HCT116 (cell line): ENCODE measurements at regions not wholly inside any gene's neighbourhood (a gene's known extent, or its start where the extent isn't known, plus 50 kb on each side); places are given as distances from the start of the nearest gene placed in this dataset.

ENCODE experiments used
- ATAC-seq: fragments of 200-7000 bp; cut with Tn5 transposase; 2 replicates; pipeline ENCODE4 v1.9.1; 2020; ENCODE audit warnings: mild to moderate bottlenecking, moderate library complexity
- BruUV-seq: library from RNA; stranded (reverse); fragments of 400-500 nt; replicated peaks from 2 replicates; lab custom pipeline; 2021; lab: Mats Ljungman, UMichigan
- CTCF ChIA-PET: fragments of 300-600 bp; sonication (Branson Sonifier 250); formaldehyde crosslinking; loops from one replicate; lab custom pipeline; 2021; ENCODE audit warnings: antibody characterized with exemption; lab: Charles Lee
- POLR2A ChIA-PET: fragments of 300-600, 350-600 bp; sonication (Branson Sonifier 250); formaldehyde crosslinking; loops from one replicate; lab custom pipeline; 2021; ENCODE audit warnings: antibody characterized with exemption; lab: Charles Lee
- RAD21 ChIA-PET, 2 experiments: fragments of 300-600 bp; sonication (Branson Sonifier 250); formaldehyde crosslinking; loops; one replicate each; lab custom pipeline; 2023; ENCODE audit warnings: low total read pairs in 2 of 2; ENCODE audit not compliant: uncharacterized antibody in 2 of 2, unreplicated experiment in 2 of 2, low non-redundant PET in 1 of 2; lab: Charles Lee
- DNase-seq: peaks from one replicate; pipeline ENCODE4 v3.0.0-alpha.2; 2010; ENCODE audit warnings: low read depth, low spot score
- H2AFZ ChIP-seq: fragments of 200-600 bp; shearing (Covaris generic), sonication (generic); 2 replicates; pipeline ENCODE4 v1.6.1; 2017; ENCODE audit warnings: low read depth, mixed run types, mixed read lengths, antibody characterized with exemption, low read length; ENCODE audit not compliant: poor library complexity, severe bottlenecking
- H3K27ac ChIP-seq: 2 replicates; pipeline ENCODE4 v1.5.1; 2012; ENCODE audit warnings: low read depth, low read length
- H3K27me3 ChIP-seq: fragments of 200-600 bp; sonication (generic); 2 replicates; pipeline ENCODE4 v1.6.1; 2016; ENCODE audit warnings: mixed run types, low read length, mixed read lengths; ENCODE audit not compliant: insufficient read depth
- H3K36me3 ChIP-seq, 2 experiments: fragments of 200-500 bp in 1 of 2; fragments of 200-600 bp in 1 of 2; sonication (Bioruptor generic) in 1 of 2; sonication (generic) in 1 of 2; 2 replicates each; pipeline versions ENCODE4 v1.5.1 to v1.6.1; 2014 to 2016; ENCODE audit warnings: low read length in 2 of 2, inconsistent platforms in 1 of 2, mixed read lengths in 1 of 2, mixed run types in 1 of 2; ENCODE audit not compliant: insufficient read depth in 2 of 2, control insufficient read depth in 1 of 2
- H3K4me1 ChIP-seq, 2 experiments: fragments of 200-600 bp in 1 of 2; sonication (generic) in 1 of 2; 2 replicates each; pipeline versions ENCODE4 v1.5.1 to v1.6.1; 2012 to 2017; ENCODE audit warnings: low read length in 2 of 2, inconsistent platforms in 1 of 2, mild to moderate bottlenecking in 1 of 2, mixed read lengths in 1 of 2, mixed run types in 1 of 2, moderate library complexity in 1 of 2; ENCODE audit not compliant: insufficient read depth in 2 of 2, control insufficient read depth in 1 of 2
- H3K4me2 ChIP-seq: fragments of 200-600 bp; sonication (generic); 2 replicates; pipeline ENCODE4 v1.6.1; 2017; ENCODE audit warnings: mixed run types, low read length, mixed read lengths
- H3K4me3 ChIP-seq, 2 experiments: fragments of 200-600 bp in 1 of 2; sonication (generic) in 1 of 2; replicated peaks in 1 of 2; 2 replicates each; pipeline ENCODE4 v1.5.1; 2011 to 2016; ENCODE audit warnings: low read length in 2 of 2, control low read depth in 1 of 2, low read depth in 1 of 2, mild to moderate bottlenecking in 1 of 2, mixed read lengths in 1 of 2, mixed run types in 1 of 2
- H3K79me2 ChIP-seq: fragments of 200-600 bp; sonication (generic); 2 replicates; pipeline ENCODE4 v1.6.1; 2017; ENCODE audit warnings: mild to moderate bottlenecking, mixed run types, low read length, moderate library complexity, mixed read lengths; ENCODE audit not compliant: insufficient read depth
- H3K9ac ChIP-seq: fragments of 200-600 bp; sonication (generic); 2 replicates; pipeline ENCODE4 v1.6.1; 2016; ENCODE audit warnings: low read length, mixed read lengths
- H3K9me2 ChIP-seq: fragments of 200-600 bp; sonication (generic), shearing (Covaris generic); 2 replicates; pipeline ENCODE4 v1.6.1; 2017; ENCODE audit warnings: mixed run types, mild to moderate bottlenecking, moderate library complexity; ENCODE audit not compliant: insufficient read depth
- H3K9me3 ChIP-seq, 2 experiments: fragments of 200-500 bp in 1 of 2; fragments of 200-600 bp in 1 of 2; sonication (Bioruptor generic) in 1 of 2; sonication (generic) in 1 of 2; 2 replicates each; pipeline ENCODE4 v1.6.1; 2014 to 2017; ENCODE audit warnings: low read length in 2 of 2, mixed read lengths in 2 of 2, inconsistent platforms in 1 of 2, low read depth in 1 of 2, mild to moderate bottlenecking in 1 of 2, mixed run types in 1 of 2, moderate library complexity in 1 of 2; ENCODE audit not compliant: control insufficient read depth in 1 of 2, insufficient read depth in 1 of 2
- H4K20me1 ChIP-seq: fragments of 200-600 bp; sonication (generic), shearing (Covaris generic); 2 replicates; pipeline ENCODE4 v1.6.1; 2017; ENCODE audit warnings: mixed run types, mild to moderate bottlenecking, moderate library complexity; ENCODE audit not compliant: insufficient read depth
- CTCF ChIP-seq, 3 experiments: fragments of 200-600 bp in 1 of 3; sonication (generic) in 1 of 3; IDR thresholded peaks in 2 of 3; conservative IDR thresholded peaks in 1 of 3; 2 replicates each; pipeline ENCODE4 v1.5.1; 2012 to 2017; ENCODE audit warnings: low read depth in 2 of 3, low read length in 2 of 3, antibody characterized with exemption in 1 of 3, borderline replicate concordance in 1 of 3, control low read depth in 1 of 3, mild to moderate bottlenecking in 1 of 3, mixed read lengths in 1 of 3, mixed run types in 1 of 3, moderate library complexity in 1 of 3; ENCODE audit not compliant: insufficient read depth in 1 of 3
- EGR1 ChIP-seq: IDR thresholded peaks from 2 replicates; pipeline ENCODE4 v1.6.1; 2012; ENCODE audit warnings: low read depth
- ELF1 ChIP-seq: IDR thresholded peaks from 2 replicates; pipeline ENCODE4 v1.6.1; 2012; ENCODE audit warnings: low read depth, borderline replicate concordance
- EZH2 ChIP-seq: fragments of 200-600 bp; sonication (generic); IDR thresholded peaks from 2 replicates; pipeline ENCODE4 v1.6.1; 2017; ENCODE audit warnings: antibody characterized with exemption, mixed run types
- EZH2phosphoT487 ChIP-seq: fragments of 200-600 bp; IDR thresholded peaks from 2 replicates; pipeline ENCODE4 v1.6.1; 2018; ENCODE audit warnings: antibody characterized with exemption, borderline replicate concordance
- FOSL1 ChIP-seq: IDR thresholded peaks from 2 replicates; pipeline ENCODE4 v1.6.1; 2012; ENCODE audit warnings: low read depth
- POLR2AphosphoS5 ChIP-seq: IDR thresholded peaks from 2 replicates; pipeline ENCODE4 v1.6.1; 2011; ENCODE audit warnings: mild to moderate bottlenecking, low read depth, low read length, moderate library complexity
- SIN3A ChIP-seq: IDR thresholded peaks from 2 replicates; pipeline ENCODE4 v1.6.1; 2012; ENCODE audit warnings: low read depth
- TCF7L2 ChIP-seq: IDR thresholded peaks from 2 replicates; pipeline ENCODE4 v1.7.0; 2011; ENCODE audit warnings: borderline replicate concordance, inconsistent platforms; ENCODE audit not compliant: insufficient read depth, insufficient read length; ENCODE audit errors: extremely low read depth
- ZFX ChIP-seq: fragments of 450-650 bp; IDR thresholded peaks from 2 replicates; pipeline ENCODE4 v1.6.1; 2017
- intact Hi-C: fragments of 100-400 bp; cut with micrococcal nuclease; formaldehyde crosslinking; loops from 2 replicates; pipeline ENCODE4 v1.10.0; 2022
- TF ChIP-seq, protein P1 (sequence below): IDR thresholded peaks from 2 replicates; pipeline ENCODE4 v1.6.1; 2011; ENCODE audit warnings: mild to moderate bottlenecking, low read length, moderate library complexity; ENCODE audit not compliant: insufficient replicate concordance; ENCODE audit errors: extremely low read depth
- TF ChIP-seq, protein P2 (sequence below): IDR thresholded peaks from 2 replicates; pipeline ENCODE4 v1.6.1; 2012

DNA sequence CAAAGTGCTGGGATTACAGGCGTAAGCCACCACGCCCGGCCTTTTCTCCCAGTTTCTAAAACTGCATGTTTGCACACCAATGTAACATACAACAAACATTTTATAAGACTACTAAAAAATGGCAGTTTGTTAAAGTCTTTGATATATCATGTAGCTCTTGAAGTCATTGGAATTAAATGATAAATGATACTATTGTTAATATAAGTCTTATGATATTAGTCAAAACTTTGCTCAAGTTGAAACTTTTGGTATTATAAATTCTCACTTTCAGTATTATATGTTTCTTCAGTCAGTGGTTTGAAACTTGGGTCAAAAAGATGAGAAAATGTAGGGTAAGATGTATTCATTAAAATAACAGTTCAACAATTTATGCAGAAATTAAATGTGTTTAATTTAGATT is 117.6 kb upstream of the TBL1XR1 start (continued):
- TF ChIP-seq, protein P1, sequence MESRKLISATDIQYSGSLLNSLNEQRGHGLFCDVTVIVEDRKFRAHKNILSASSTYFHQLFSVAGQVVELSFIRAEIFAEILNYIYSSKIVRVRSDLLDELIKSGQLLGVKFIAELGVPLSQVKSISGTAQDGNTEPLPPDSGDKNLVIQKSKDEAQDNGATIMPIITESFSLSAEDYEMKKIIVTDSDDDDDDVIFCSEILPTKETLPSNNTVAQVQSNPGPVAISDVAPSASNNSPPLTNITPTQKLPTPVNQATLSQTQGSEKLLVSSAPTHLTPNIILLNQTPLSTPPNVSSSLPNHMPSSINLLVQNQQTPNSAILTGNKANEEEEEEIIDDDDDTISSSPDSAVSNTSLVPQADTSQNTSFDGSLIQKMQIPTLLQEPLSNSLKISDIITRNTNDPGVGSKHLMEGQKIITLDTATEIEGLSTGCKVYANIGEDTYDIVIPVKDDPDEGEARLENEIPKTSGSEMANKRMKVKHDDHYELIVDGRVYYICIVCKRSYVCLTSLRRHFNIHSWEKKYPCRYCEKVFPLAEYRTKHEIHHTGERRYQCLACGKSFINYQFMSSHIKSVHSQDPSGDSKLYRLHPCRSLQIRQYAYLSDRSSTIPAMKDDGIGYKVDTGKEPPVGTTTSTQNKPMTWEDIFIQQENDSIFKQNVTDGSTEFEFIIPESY = no peak
- TF ChIP-seq EZH2 (no peak), SIN3A (no peak), CTCF (IDR thresholded peaks at IDR 0.05 in 2 of 3, conservative IDR thresholded peaks at IDR 0.05 in 1 of 3; ENCODE audit: borderline replicate concordance in 1 of 3, insufficient read depth in 1 of 3, low read depth in 2 of 3, low read length in 2 of 3) (no peak), ELF1 (no peak), ZFX (no peak), EGR1 (no peak), TCF7L2 (no peak)

DNA sequence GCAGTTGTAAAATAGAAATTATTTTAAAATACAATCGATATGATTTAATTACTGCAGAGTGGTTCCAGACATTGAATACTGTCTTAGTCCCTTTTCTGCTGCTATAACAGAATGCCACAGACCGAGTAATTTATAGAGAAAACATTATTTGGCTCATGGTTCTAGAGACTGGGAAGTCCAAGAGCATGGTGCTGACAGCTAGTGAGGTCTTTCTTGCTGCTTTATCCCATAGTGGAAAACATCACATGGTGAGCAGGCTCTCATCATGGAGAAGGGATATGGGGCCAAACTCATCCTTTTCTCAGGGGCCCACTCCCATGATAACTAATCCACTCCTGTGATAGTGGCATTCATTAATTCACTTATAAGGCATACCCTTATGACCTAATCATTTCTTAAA is 120.0 kb upstream of the TBL1XR1 start:
- H3K36me3 ChIP-seq = no peaks in the 10 kb centered on the region
- CTCF ChIA-PET = no interaction called here

More for the DNA sequence above, 120.0 kb upstream of the TBL1XR1 start:
- POLR2A ChIA-PET = no interaction called here
- no peak overlapping the region for H2AFZ ChIP-seq
- H3K27me3 ChIP-seq = no peaks in the 10 kb centered on the region
- H3K27ac ChIP-seq = no peak overlapping the region
- H3K4me1 ChIP-seq = no peaks in the 10 kb centered on the region
- no peak for TF ChIP-seq EZH2phosphoT487
- TF ChIP-seq TCF7L2 = no peak
- no peak for TF ChIP-seq FOSL1
- no peak for TF ChIP-seq SIN3A
- TF ChIP-seq POLR2AphosphoS5 = no peak
- TF ChIP-seq, protein P2, sequence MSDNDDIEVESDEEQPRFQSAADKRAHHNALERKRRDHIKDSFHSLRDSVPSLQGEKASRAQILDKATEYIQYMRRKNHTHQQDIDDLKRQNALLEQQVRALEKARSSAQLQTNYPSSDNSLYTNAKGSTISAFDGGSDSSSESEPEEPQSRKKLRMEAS = no peak
- TF ChIP-seq, all 23 proteins: peak for 0
- RAD21 ChIA-PET = interaction anchor here in 1 of 2 experiments (0.6 kb wide), 1 partner anchor 17 kb away, joined by 3 read pairs; no protein-coding TSS in a partner anchor
- ATAC-seq (no peak), DNase-seq (no peak)
- Histone ChIP-seq H3K79me2 (no peaks in the 10 kb centered on the region), H3K9me3 (no peaks in the 10 kb centered on the region), H3K9me2 (no peaks in the 10 kb centered on the region), H3K4me2 (no peak overlapping the region), H3K4me3 (no peak overlapping the region), H3K9ac (no peak overlapping the region), H4K20me1 (no peaks in the 10 kb centered on the region)
- intact Hi-C loops = no loop called here
- no TSS peak for BruUV-seq
